HepG2 (cell line): ENCODE measurements at regions not wholly inside any gene's neighbourhood (a gene's known extent, or its start where the extent isn't known, plus 50 kb on each side); places are given as distances from the start of the nearest gene placed in this dataset.

Source experiments
- ATAC-seq: fragments of 200-7000 bp; cut with Tn5 transposase; 3 replicates; pipeline ENCODE4 v1.9.1; 2020; ENCODE audit warnings: mild to moderate bottlenecking, moderate library complexity
- BruUV-seq: library from RNA; stranded (reverse); fragments of 400-500 nt; replicated peaks from 2 replicates; lab custom pipeline; 2021; lab: Mats Ljungman, UMichigan
- CTCF ChIA-PET: fragments of 300-600 bp; formaldehyde crosslinking; extraction: SDS; loops from one replicate; lab custom pipeline; 2021; ENCODE audit warnings: low total read pairs, inconsistent platforms, low intra/inter-chr PET ratio; lab: Yijun Ruan, JAX
- POLR2A ChIA-PET: fragments of 350-600 bp; sonication (Branson Sonifier 250); formaldehyde crosslinking; loops from one replicate; lab custom pipeline; 2020; ENCODE audit warnings: antibody characterized with exemption, inconsistent platforms; lab: Yijun Ruan, JAX
- DNase-seq: peaks from one replicate; pipeline ENCODE4 v3.0.0-alpha.2; 2015; ENCODE audit warnings: low spot score
- FAIRE-seq: peaks from 3 replicates; lab custom pipeline; 2011; peaks lifted over from hg19 to GRCh38; lab: Jason Lieb, UNC
- H2AFZ ChIP-seq: one replicate; pipeline ENCODE4 v1.6.1; 2011; ENCODE audit warnings: low read length, inconsistent platforms
- H3K27ac ChIP-seq: fragments of 300-600 bp; 3 replicates; pipeline ENCODE4 v1.8.0; 2011; ENCODE audit warnings: mixed run types, mild to moderate bottlenecking, mixed read lengths, low read length, inconsistent platforms; ENCODE audit not compliant: insufficient read depth; ENCODE audit errors: extremely low read length
- H3K27me3 ChIP-seq, 2 experiments: fragments of 200-600 bp in 1 of 2; 2 replicates in 1 of 2; 3 replicates in 1 of 2; pipeline versions ENCODE4 v1.6.0 to v1.8.0; 2011; ENCODE audit warnings: low read length in 2 of 2, mild to moderate bottlenecking in 2 of 2, moderate library complexity in 2 of 2, inconsistent platforms in 1 of 2; ENCODE audit not compliant: insufficient read depth in 2 of 2, control insufficient read depth in 1 of 2
- H3K36me3 ChIP-seq, 2 experiments: fragments of 200-600 bp in 1 of 2; replicated peaks in 1 of 2; 2 replicates in 1 of 2; 3 replicates in 1 of 2; pipeline versions ENCODE4 v1.5.1 to v1.8.0; 2011; ENCODE audit warnings: low read length in 2 of 2, inconsistent platforms in 1 of 2; ENCODE audit not compliant: insufficient read depth in 2 of 2, control insufficient read depth in 1 of 2
- H3K4me1 ChIP-seq: 2 replicates; pipeline ENCODE4 v1.5.1; 2012; ENCODE audit warnings: low read length, inconsistent platforms; ENCODE audit not compliant: insufficient read depth
- H3K4me2 ChIP-seq: 2 replicates; pipeline ENCODE4 v1.6.0; 2011; ENCODE audit warnings: low read depth, low read length, inconsistent platforms
- H3K4me3 ChIP-seq, 3 experiments: fragments of 200-600 bp in 1 of 3; sonication (generic), shearing (Covaris generic) in 1 of 3; replicated peaks in 1 of 3; 2 replicates each; pipeline ENCODE4 v1.5.1; 2011 to 2016; ENCODE audit warnings: low read length in 3 of 3, inconsistent platforms in 2 of 3, low read depth in 2 of 3, mild to moderate bottlenecking in 2 of 3, control low read depth in 1 of 3, mixed read lengths in 1 of 3; ENCODE audit not compliant: insufficient read depth in 1 of 3
- H3K79me2 ChIP-seq: one replicate; pipeline ENCODE4 v1.6.1; 2011; ENCODE audit warnings: low read length, inconsistent platforms; ENCODE audit not compliant: insufficient read depth
- H3K9ac ChIP-seq: 2 replicates; pipeline ENCODE4 v1.6.0; 2011; ENCODE audit warnings: mild to moderate bottlenecking, low read depth, low read length, inconsistent platforms; ENCODE audit not compliant: insufficient read depth
- H3K9me3 ChIP-seq: 2 replicates; pipeline ENCODE4 v1.5.1; 2012; ENCODE audit warnings: mild to moderate bottlenecking, low read length
- H4K20me1 ChIP-seq: 2 replicates; pipeline ENCODE4 v1.6.0; 2011; ENCODE audit warnings: inconsistent platforms, mild to moderate bottlenecking, low read length, moderate library complexity; ENCODE audit not compliant: insufficient read depth
- ARNTL ChIP-seq: sonication (generic); formaldehyde crosslinking; IDR thresholded peaks from 2 replicates; pipeline ENCODE4 v1.4.0; 2020; ENCODE audit warnings: mild to moderate bottlenecking, missing genetic modification reagents
- CHCHD3 ChIP-seq: sonication (generic); formaldehyde crosslinking; IDR thresholded peaks from 2 replicates; pipeline ENCODE4 v1.8.0; 2022; ENCODE audit warnings: mild to moderate bottlenecking, missing genetic modification reagents, moderate library complexity
- FLYWCH1 ChIP-seq: sonication (generic); formaldehyde crosslinking; IDR thresholded peaks from 2 replicates; pipeline ENCODE4 v1.8.1; 2023; ENCODE audit warnings: mild to moderate bottlenecking, missing genetic modification reagents
- GMEB2 ChIP-seq: IDR thresholded peaks from 2 replicates; pipeline ENCODE4 v1.6.1; 2016; ENCODE audit warnings: missing biosample characterization, missing genetic modification reagents, low read depth
- HMGA1 ChIP-seq: sonication (generic); formaldehyde crosslinking; conservative IDR thresholded peaks from 2 replicates; pipeline ENCODE4 v1.4.0; 2020; ENCODE audit warnings: missing genetic modification reagents
- MBD4 ChIP-seq: IDR thresholded peaks from 2 replicates; pipeline ENCODE4 v1.6.1; 2012; ENCODE audit warnings: low read length, inconsistent platforms, borderline replicate concordance
- NFKB2 ChIP-seq: sonication (generic); formaldehyde crosslinking; IDR thresholded peaks from 2 replicates; pipeline ENCODE4 v1.4.0; 2020; ENCODE audit warnings: missing genetic modification reagents, borderline replicate concordance
- THYN1 ChIP-seq: sonication (generic); formaldehyde crosslinking; IDR thresholded peaks from 2 replicates; pipeline ENCODE4 v1.8.1; 2023; ENCODE audit warnings: low read depth, mild to moderate bottlenecking, moderate library complexity, missing genetic modification reagents, borderline replicate concordance
- YY1 ChIP-seq: IDR thresholded peaks from 2 replicates; pipeline ENCODE4 v1.6.1; 2011; ENCODE audit warnings: low read length, low read depth, moderate library complexity, mild to moderate bottlenecking; ENCODE audit not compliant: insufficient read depth, insufficient replicate concordance
- ZBTB20 ChIP-seq: sonication (generic); formaldehyde crosslinking; IDR thresholded peaks from 2 replicates; pipeline ENCODE4 v1.8.1; 2023; ENCODE audit warnings: missing genetic modification reagents, low read depth, mild to moderate bottlenecking, borderline replicate concordance
- ZNF136 ChIP-seq: sonication (generic); formaldehyde crosslinking; IDR thresholded peaks from 2 replicates; pipeline ENCODE4 v1.8.1; 2022; ENCODE audit warnings: low read depth, mild to moderate bottlenecking, moderate library complexity, missing genetic modification reagents
- ZNF17 ChIP-seq: sonication (generic); formaldehyde crosslinking; IDR thresholded peaks from 2 replicates; pipeline ENCODE4 v1.5.0; 2020; ENCODE audit warnings: mild to moderate bottlenecking, missing genetic modification reagents
- ZNF20 ChIP-seq: sonication (generic); formaldehyde crosslinking; IDR thresholded peaks from 2 replicates; pipeline ENCODE4 v1.4.0; 2020; ENCODE audit warnings: mild to moderate bottlenecking, moderate library complexity, missing genetic modification reagents
- ZNF589 ChIP-seq: sonication (generic); formaldehyde crosslinking; conservative IDR thresholded peaks from 2 replicates; pipeline ENCODE4 v1.8.0; 2022; ENCODE audit warnings: mild to moderate bottlenecking, moderate library complexity, missing genetic modification reagents
- ZNF644 ChIP-seq: IDR thresholded peaks from 2 replicates; pipeline ENCODE4 v1.6.1; 2016; ENCODE audit warnings: low read depth
- ZNF691 ChIP-seq: sonication (generic); formaldehyde crosslinking; IDR thresholded peaks from 2 replicates; pipeline ENCODE4 v1.4.0; 2020; ENCODE audit warnings: missing genetic modification reagents, low read depth, mild to moderate bottlenecking, borderline replicate concordance
- WGBS: methylation state at CpG from one replicate; pipeline ENCODE4 v1.1.6; 2017; ENCODE audit warnings: low lambda C conversion rate; 5-methylcytosine and 5-hydroxymethylcytosine counted together
- in situ Hi-C: cut with HindIII; loops from 2 replicates; pipeline ENCODE4 v1.10.0; 2017; ENCODE audit warnings: low pct_unique_long_range_greater_than_20kb; ENCODE audit not compliant: extremely low pct_ligation_motif_present
- intact Hi-C: fragments of 100-400 bp; cut with micrococcal nuclease; formaldehyde crosslinking; loops from one replicate; pipeline ENCODE4 v1.10.0; 2022; ENCODE audit not compliant: unreplicated experiment

GRCh38 chr10:121104476-121105111 lies 253.4 kb downstream of the WDR11 start:
- H3K4me3 ChIP-seq = no peak overlapping the region
- no peak for TF ChIP-seq YY1
- TF ChIP-seq NFKB2 (CRISPR knock-in tag) = no peak
- TF ChIP-seq GMEB2 (CRISPR knock-in tag) = no peak
- no peak for TF ChIP-seq MBD4
- no peak for TF ChIP-seq ZNF136 (CRISPR knock-in tag)
- TF ChIP-seq HMGA1 (CRISPR knock-in tag) = no peak
- no peak for TF ChIP-seq ZNF691 (CRISPR knock-in tag)
- TF ChIP-seq CHCHD3 (CRISPR knock-in tag) = no peak
- no peak for TF ChIP-seq ZNF589
- no peak for TF ChIP-seq FLYWCH1 (CRISPR knock-in tag)
- no peak for TF ChIP-seq ZBTB20 (CRISPR knock-in tag)
- no peak for TF ChIP-seq ZNF20
- no peak for TF ChIP-seq THYN1 (CRISPR knock-in tag)
- TF ChIP-seq ARNTL = no peak
- TF ChIP-seq ZNF17 (CRISPR knock-in tag) = no peak
- TF ChIP-seq ZNF644 (CRISPR knock-in tag) = no peak
- TF ChIP-seq, all 625 proteins: peak for 0
- intact Hi-C loops (no loop called here), in situ Hi-C loops (no loop called here)
- no peaks in the 10 kb centered on the region for H3K27me3 ChIP-seq
- H3K9ac ChIP-seq = no peak overlapping the region
- no peak for ATAC-seq
- no TSS peak for BruUV-seq
- peaks cover 4% of the 10 kb centered on the region for H3K4me1 ChIP-seq
- DNase-seq = no peak
- POLR2A ChIA-PET = no interaction called here
- H3K27ac ChIP-seq = no peak overlapping the region
- 70% methylated on average over 1 of the region's 1 CpG for WGBS
- H3K36me3 ChIP-seq = no peaks in the 10 kb centered on the region
- CTCF ChIA-PET = no interaction called here
- no peak overlapping the region for H3K4me2 ChIP-seq
- H3K9me3 ChIP-seq = no peaks in the 10 kb centered on the region
- H3K79me2 ChIP-seq = no peaks in the 10 kb centered on the region
- H2AFZ ChIP-seq = no peak overlapping the region
- FAIRE-seq = no peak
- H4K20me1 ChIP-seq = no peaks in the 10 kb centered on the region
